H9 (cell line): ENCODE measurements at regions not wholly inside any gene's neighbourhood (a gene's known extent, or its start where the extent isn't known, plus 50 kb on each side); places are given as distances from the start of the nearest gene placed in this dataset.

Source experiments
- DNase-seq: peaks from one replicate; pipeline ENCODE4 v3.0.0-alpha.2; 2017
- H2AFZ ChIP-seq: one replicate; pipeline ENCODE4 v1.6.1; 2013; ENCODE audit warnings: mild to moderate bottlenecking, low read length, control low read depth, moderate library complexity
- H2AK5ac ChIP-seq: 2 replicates; pipeline ENCODE4 v1.6.1; 2013; ENCODE audit warnings: low read length, control low read depth, mixed read lengths; ENCODE audit not compliant: insufficient read length
- H2BK120ac ChIP-seq: one replicate; pipeline ENCODE4 v1.6.1; 2013; ENCODE audit warnings: low read depth, mild to moderate bottlenecking, low read length, control low read depth, inconsistent platforms; ENCODE audit not compliant: poor library complexity, severe bottlenecking
- H2BK12ac ChIP-seq: 2 replicates; pipeline ENCODE4 v1.6.1; 2013; ENCODE audit warnings: low read length, control low read depth, mixed read lengths, low read depth; ENCODE audit not compliant: insufficient read length
- H2BK15ac ChIP-seq: 2 replicates; pipeline ENCODE4 v1.6.1; 2013; ENCODE audit warnings: low read depth, low read length, control low read depth
- H2BK20ac ChIP-seq: one replicate; pipeline ENCODE4 v1.6.1; 2013; ENCODE audit warnings: low read depth, mild to moderate bottlenecking, low read length, control low read depth, inconsistent platforms; ENCODE audit not compliant: poor library complexity, severe bottlenecking
- H2BK5ac ChIP-seq: 2 replicates; pipeline ENCODE4 v1.6.1; 2013; ENCODE audit warnings: low read length, control low read depth, mixed read lengths; ENCODE audit not compliant: insufficient read length
- H3K14ac ChIP-seq: 2 replicates; pipeline ENCODE4 v1.6.1; 2013; ENCODE audit warnings: low read length, control low read depth; ENCODE audit not compliant: insufficient read depth
- H3K18ac ChIP-seq: 2 replicates; pipeline ENCODE4 v1.6.1; 2013; ENCODE audit warnings: low read depth, mild to moderate bottlenecking, mixed read lengths, low read length, control low read depth; ENCODE audit not compliant: insufficient read length
- H3K23ac ChIP-seq: 2 replicates; pipeline ENCODE4 v1.6.1; 2013; ENCODE audit warnings: low read length, control low read depth, mixed read lengths, low read depth; ENCODE audit not compliant: insufficient read length
- H3K23me2 ChIP-seq: 2 replicates; pipeline ENCODE4 v1.6.1; 2013; ENCODE audit warnings: low read depth, mild to moderate bottlenecking, mixed read lengths, low read length, control low read depth; ENCODE audit not compliant: insufficient read length, poor library complexity, severe bottlenecking
- H3K27ac ChIP-seq: 2 replicates; pipeline ENCODE4 v1.5.1; 2013; ENCODE audit warnings: low read length, control low read depth, mixed read lengths, low read depth; ENCODE audit not compliant: insufficient read length
- H3K27me3 ChIP-seq: 2 replicates; pipeline ENCODE4 v1.6.1; 2013; ENCODE audit warnings: low read length, control low read depth, inconsistent platforms; ENCODE audit not compliant: insufficient read depth
- H3K4ac ChIP-seq: 2 replicates; pipeline ENCODE4 v1.6.1; 2013; ENCODE audit warnings: low read depth, mild to moderate bottlenecking, control low read depth, inconsistent platforms, low read length, moderate library complexity
- H3K4me1 ChIP-seq: 2 replicates; pipeline ENCODE4 v1.6.1; 2013; ENCODE audit warnings: low read length, control low read depth, inconsistent platforms; ENCODE audit not compliant: insufficient read depth
- H3K4me2 ChIP-seq: 2 replicates; pipeline ENCODE4 v1.6.1; 2013; ENCODE audit warnings: low read length, control low read depth, mixed read lengths; ENCODE audit not compliant: insufficient read length, insufficient read depth
- H3K56ac ChIP-seq: 2 replicates; pipeline ENCODE4 v1.6.1; 2013; ENCODE audit warnings: low read depth, mild to moderate bottlenecking, mixed read lengths, low read length, control low read depth; ENCODE audit not compliant: insufficient read length
- H3K79me1 ChIP-seq: 2 replicates; pipeline ENCODE4 v1.6.1; 2013; ENCODE audit warnings: low read depth, mild to moderate bottlenecking, moderate library complexity, low read length, control low read depth, inconsistent platforms; ENCODE audit not compliant: insufficient read depth, poor library complexity, severe bottlenecking
- H3K79me2 ChIP-seq: 2 replicates; pipeline ENCODE4 v1.6.1; 2013; ENCODE audit warnings: low read length, control low read depth, inconsistent platforms; ENCODE audit not compliant: insufficient read depth
- H3K9ac ChIP-seq: 2 replicates; pipeline ENCODE4 v1.6.1; 2013; ENCODE audit warnings: low read length, control low read depth, mixed read lengths; ENCODE audit not compliant: insufficient read length; ENCODE audit errors: extremely low read depth
- H3K9me3 ChIP-seq: one replicate; pipeline ENCODE4 v1.6.1; 2013; ENCODE audit warnings: low read depth, low read length, inconsistent platforms; ENCODE audit not compliant: control insufficient read depth
- H3T11ph ChIP-seq: one replicate; pipeline ENCODE4 v1.6.1; 2013; ENCODE audit warnings: mild to moderate bottlenecking, low read length, control low read depth, inconsistent platforms
- H4K20me1 ChIP-seq: one replicate; pipeline ENCODE4 v1.6.1; 2013; ENCODE audit not compliant: control insufficient read depth, insufficient read length, insufficient read depth
- H4K5ac ChIP-seq: 2 replicates; pipeline ENCODE4 v1.6.1; 2013; ENCODE audit warnings: low read depth, mild to moderate bottlenecking, mixed read lengths, low read length, control low read depth; ENCODE audit not compliant: insufficient read length
- H4K8ac ChIP-seq: replicated peaks from 2 replicates; pipeline ENCODE4 v1.6.1; 2013; ENCODE audit warnings: low read length, control low read depth, mixed read lengths, low read depth; ENCODE audit not compliant: insufficient read length
- H4K91ac ChIP-seq: 2 replicates; pipeline ENCODE4 v1.6.1; 2013; ENCODE audit warnings: low read depth, mild to moderate bottlenecking, moderate library complexity, mixed read lengths, low read length, control low read depth; ENCODE audit not compliant: insufficient read length
- H3K27ac Mint-ChIP-seq, 3 experiments: 2 replicates in 2 of 3; 3 replicates in 1 of 3; pipeline ENCODE4 v1.8.0; 2020 to 2021; ENCODE audit warnings: mixed read lengths in 3 of 3, mild to moderate bottlenecking in 1 of 3, moderate library complexity in 1 of 3
- H3K27me3 Mint-ChIP-seq: 2 replicates; pipeline ENCODE4 v1.8.0; 2021; ENCODE audit warnings: low read depth, mild to moderate bottlenecking, moderate library complexity, mixed read lengths
- H3K36me3 Mint-ChIP-seq, 3 experiments: 2 replicates in 2 of 3; 3 replicates in 1 of 3; pipeline ENCODE4 v1.8.0; 2020 to 2021; ENCODE audit warnings: low read depth in 3 of 3, mixed read lengths in 3 of 3; ENCODE audit not compliant: insufficient read depth in 1 of 3
- H3K4me1 Mint-ChIP-seq, 2 experiments: 2 replicates each; pipeline ENCODE4 v1.8.0; 2020; ENCODE audit warnings: mixed read lengths in 2 of 2
- H3K4me3 Mint-ChIP-seq, 2 experiments: 2 replicates in 1 of 2; 3 replicates in 1 of 2; pipeline ENCODE4 v1.8.0; 2020 to 2021; ENCODE audit warnings: mild to moderate bottlenecking in 2 of 2, mixed read lengths in 2 of 2, moderate library complexity in 1 of 2
- H3K9me3 Mint-ChIP-seq, 2 experiments: 2 replicates in 1 of 2; 3 replicates in 1 of 2; pipeline ENCODE4 v1.8.0; 2020; ENCODE audit warnings: mild to moderate bottlenecking in 2 of 2, mixed read lengths in 2 of 2, moderate library complexity in 1 of 2
- CTCF ChIP-seq: fragments of 200-600 bp; sonication (generic); conservative IDR thresholded peaks from 3 replicates; pipeline ENCODE4 v1.8.0; 2021; ENCODE audit warnings: antibody characterized with exemption, mild to moderate bottlenecking
- WGBS: extraction: QIAGEN DNeasy Blood & Tissue Kit; methylation state at CpG from one replicate; pipeline ENCODE4 v1.1.7; 2013; ENCODE audit warnings: missing lambda C conversion rate, low lambda C conversion rate, mixed read lengths; ENCODE audit not compliant: insufficient read length; ENCODE audit errors: extremely low coverage; 5-methylcytosine and 5-hydroxymethylcytosine counted together

- Histone ChIP-seq H3K27me3 (no peaks in the 10 kb centered on the region), H3K4me1 (no peaks in the 10 kb centered on the region), H3K14ac (no peak overlapping the region), H3K4me2 (no peak overlapping the region), H3K23me2 (no peaks in the 10 kb centered on the region), H2BK5ac (no peak overlapping the region), H3K23ac (no peak overlapping the region), H3K4ac (no peak overlapping the region), H3K18ac (no peak overlapping the region), H3K56ac (no peak overlapping the region), H2AFZ (no peak overlapping the region), H3K27ac (no peak overlapping the region), H2BK15ac (no peak overlapping the region), H4K5ac (no peak overlapping the region), H4K91ac (no peak overlapping the region), H2AK5ac (no peak overlapping the region), H2BK12ac (no peak overlapping the region), H2BK120ac (no peak overlapping the region), H3K79me2 (no peaks in the 10 kb centered on the region), H3T11ph (no peak overlapping the region), H3K9ac (no peak overlapping the region), H4K20me1 (no peaks in the 10 kb centered on the region), H2BK20ac (no peak overlapping the region), H3K9me3 (no peaks in the 10 kb centered on the region), H3K79me1 (no peaks in the 10 kb centered on the region), H4K8ac (no peak overlapping the region)
- H3K27me3 Mint-ChIP-seq: peaks cover 5% of the 10 kb centered on the region
- no CpG with 5 or more reads among the region's 9 CpGs for WGBS
- DNase-seq: no peak
- H3K9me3 Mint-ChIP-seq: peaks cover 4 to 9% of the 10 kb centered on the region in 2 experiments; a peak in 2 of 5 replicates
- no peak overlapping the region for H3K4me3 Mint-ChIP-seq
- H3K27ac Mint-ChIP-seq: no peak overlapping the region
- H3K4me1 Mint-ChIP-seq: no peaks in the 10 kb centered on the region
- H3K36me3 Mint-ChIP-seq: no peaks in the 10 kb centered on the region
- TF ChIP-seq CTCF: no peak
Observed at GRCh38 chr7:106493041-106493731, 167.8 kb downstream of the CCDC71L start.
